AG10803 (cell line): ENCODE measurements at regions not wholly inside any gene's neighbourhood (a gene's known extent, or its start where the extent isn't known, plus 50 kb on each side); places are given as distances from the start of the nearest gene placed in this dataset.

Experiments used
- DNase-seq: peaks from one replicate; pipeline ENCODE4 v3.0.0; 2010; ENCODE audit warnings: low read depth
- H3K4me3 ChIP-seq: 2 replicates; pipeline ENCODE4 v1.5.1; 2011; ENCODE audit warnings: mild to moderate bottlenecking, low read length, control low read depth
- TF ChIP-seq, protein P1 (sequence below): conservative IDR thresholded peaks from 2 replicates; pipeline ENCODE4 v1.5.1; 2011; ENCODE audit warnings: mild to moderate bottlenecking, low read length, control low read depth, inconsistent platforms

DNA sequence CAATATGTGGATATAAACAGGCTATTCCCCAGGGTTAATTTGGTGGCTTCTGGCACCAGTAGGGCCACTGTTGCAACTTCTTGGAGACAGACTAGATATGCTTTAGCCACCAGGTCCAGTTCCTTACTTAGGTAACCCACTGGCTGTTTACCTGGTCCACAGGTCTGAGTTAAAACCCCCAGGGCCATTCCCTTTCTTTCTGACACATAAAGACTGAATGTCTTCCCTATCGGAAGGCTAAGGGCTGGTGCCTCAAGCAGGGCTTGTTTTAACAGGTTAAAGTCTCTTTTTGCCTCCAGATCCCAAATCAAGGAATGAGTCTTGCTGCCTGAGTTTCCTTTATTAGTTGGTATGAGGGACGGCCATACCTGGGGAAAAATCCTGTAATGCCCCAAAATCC lies 1052.7 kb upstream of the CNTN5 start:
- no peak overlapping the region for H3K4me3 ChIP-seq
- DNase-seq = no peak
- TF ChIP-seq, protein P1, sequence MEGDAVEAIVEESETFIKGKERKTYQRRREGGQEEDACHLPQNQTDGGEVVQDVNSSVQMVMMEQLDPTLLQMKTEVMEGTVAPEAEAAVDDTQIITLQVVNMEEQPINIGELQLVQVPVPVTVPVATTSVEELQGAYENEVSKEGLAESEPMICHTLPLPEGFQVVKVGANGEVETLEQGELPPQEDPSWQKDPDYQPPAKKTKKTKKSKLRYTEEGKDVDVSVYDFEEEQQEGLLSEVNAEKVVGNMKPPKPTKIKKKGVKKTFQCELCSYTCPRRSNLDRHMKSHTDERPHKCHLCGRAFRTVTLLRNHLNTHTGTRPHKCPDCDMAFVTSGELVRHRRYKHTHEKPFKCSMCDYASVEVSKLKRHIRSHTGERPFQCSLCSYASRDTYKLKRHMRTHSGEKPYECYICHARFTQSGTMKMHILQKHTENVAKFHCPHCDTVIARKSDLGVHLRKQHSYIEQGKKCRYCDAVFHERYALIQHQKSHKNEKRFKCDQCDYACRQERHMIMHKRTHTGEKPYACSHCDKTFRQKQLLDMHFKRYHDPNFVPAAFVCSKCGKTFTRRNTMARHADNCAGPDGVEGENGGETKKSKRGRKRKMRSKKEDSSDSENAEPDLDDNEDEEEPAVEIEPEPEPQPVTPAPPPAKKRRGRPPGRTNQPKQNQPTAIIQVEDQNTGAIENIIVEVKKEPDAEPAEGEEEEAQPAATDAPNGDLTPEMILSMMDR = no peak

DNA sequence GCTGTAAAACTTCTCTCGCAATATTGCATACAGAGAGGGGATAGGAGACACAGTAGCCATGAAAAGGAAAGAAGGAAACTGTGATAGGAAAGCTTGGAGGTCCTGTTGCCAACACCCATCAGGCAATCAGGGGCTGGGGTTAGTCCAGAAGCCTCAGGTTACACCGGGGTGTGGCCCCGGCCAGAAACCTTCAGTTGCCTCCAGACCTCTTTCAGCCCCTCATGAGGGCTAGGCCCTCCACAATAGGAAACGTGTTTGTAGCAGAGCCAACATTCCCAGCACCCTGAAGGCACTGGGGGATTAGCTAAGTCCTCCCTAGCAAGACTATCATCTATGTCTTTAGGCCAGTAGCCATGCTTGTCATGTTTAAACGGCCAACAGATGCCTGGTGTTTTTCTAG lies 1048.0 kb upstream of the CNTN5 start:
- TF ChIP-seq, protein P1 = no peak
- DNase-seq = no peak
- H3K4me3 ChIP-seq = no peak overlapping the region

DNA sequence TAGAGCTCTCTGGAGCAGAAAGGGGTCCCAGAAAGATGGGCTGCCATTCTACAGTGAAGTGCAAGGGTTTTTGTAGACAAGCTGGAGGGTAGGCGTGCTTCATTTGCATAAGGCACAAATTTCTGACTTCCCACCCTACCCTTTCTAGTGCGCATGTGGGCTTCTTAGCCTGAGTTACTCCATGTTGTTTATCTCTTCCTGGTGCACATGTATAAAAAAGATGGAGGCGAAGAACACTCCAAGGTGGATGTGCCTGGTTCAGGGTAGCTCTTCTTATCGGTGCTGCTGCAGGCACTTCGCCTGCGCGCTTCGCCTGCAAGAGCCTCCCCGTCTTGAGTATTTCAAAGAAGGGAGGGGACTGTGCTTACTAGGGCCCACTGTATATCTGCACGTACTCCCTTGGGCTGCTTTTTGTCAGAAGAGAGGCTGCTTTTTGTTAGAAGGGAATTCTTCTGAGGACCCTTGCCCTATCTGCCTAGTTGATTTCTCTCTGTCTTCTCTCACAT lies 1047.3 kb upstream of the CNTN5 start:
- no peak overlapping the region for H3K4me3 ChIP-seq
- DNase-seq = no peak
- TF ChIP-seq, protein P1 = no peak

DNA sequence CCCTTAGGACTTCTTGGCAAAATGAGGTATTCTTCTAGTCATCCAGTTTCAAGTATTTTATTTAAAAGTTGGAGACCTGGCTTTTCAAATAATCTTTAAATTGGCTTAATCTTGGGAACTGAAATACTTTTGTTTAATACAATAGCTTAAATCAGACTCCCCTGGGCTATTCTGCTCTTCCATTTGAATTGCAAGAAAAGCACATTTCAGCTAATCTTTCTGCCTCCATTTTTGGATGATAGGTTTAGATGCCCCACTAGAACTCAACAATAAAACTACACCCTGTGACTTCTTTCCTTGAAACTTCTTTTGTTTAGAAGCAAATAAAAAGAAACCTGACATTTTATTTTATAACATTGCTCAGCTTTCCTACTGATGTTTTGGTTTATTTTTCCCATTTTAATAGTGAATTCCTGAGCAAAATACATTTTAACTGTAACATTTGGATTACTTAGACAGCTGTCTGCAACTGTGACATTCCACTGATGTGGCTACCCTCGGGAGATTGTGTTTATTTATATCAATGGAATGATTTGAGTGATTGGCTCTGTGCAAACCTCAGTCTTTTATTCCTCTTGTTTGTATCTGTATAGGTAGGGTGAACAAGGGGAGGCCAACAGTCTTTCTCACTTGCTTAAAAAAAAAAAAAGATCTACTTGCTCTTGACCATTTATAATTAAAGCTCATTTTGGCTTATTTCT lies 1045.8 kb upstream of the CNTN5 start:
- no peak overlapping the region for H3K4me3 ChIP-seq
- TF ChIP-seq, protein P1 = no peak
- DNase-seq = no peak

DNA sequence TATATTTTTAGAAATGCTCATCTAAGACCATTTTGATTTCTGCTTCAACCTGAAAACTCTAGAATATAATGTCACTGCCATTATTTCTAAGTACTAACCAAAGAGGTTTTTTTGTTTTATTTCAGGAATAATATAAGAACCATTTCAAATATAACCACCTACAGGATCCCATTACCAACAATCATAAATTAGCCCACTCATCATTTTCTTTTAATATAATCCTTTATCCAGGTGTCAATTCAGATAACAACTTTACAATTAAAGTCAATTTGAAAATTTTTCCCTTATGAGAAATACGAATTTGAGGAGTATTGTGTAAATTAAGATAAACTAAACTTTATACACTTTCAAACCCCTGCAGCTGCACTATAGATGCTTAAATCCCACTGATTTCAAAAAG lies 1043.0 kb upstream of the CNTN5 start:
- H3K4me3 ChIP-seq = no peak overlapping the region
- no peak for DNase-seq
- TF ChIP-seq, protein P1 = no peak

DNA sequence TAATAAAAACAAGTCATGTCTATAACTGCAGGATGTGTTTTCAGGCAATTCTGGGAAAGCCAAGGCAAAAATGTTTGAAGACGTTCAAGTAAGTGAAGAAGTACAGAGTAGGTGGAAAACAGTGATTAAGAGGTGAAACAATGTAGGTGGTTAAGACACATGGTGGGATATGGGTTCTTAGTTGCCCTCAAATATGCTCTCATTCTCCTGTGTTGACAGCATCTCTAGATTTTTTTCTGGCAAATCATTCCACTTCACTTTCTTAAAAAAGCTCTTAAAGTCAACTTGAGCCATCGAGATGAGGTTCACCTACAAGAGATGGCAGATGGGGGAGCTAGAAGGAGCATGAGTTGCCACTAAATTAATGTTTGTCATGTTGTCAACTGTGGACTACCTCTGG lies 1041.0 kb upstream of the CNTN5 start:
- peak; percentile 52 for DNase-seq
- no peak overlapping the region for H3K4me3 ChIP-seq
- TF ChIP-seq, protein P1 = no peak

DNA sequence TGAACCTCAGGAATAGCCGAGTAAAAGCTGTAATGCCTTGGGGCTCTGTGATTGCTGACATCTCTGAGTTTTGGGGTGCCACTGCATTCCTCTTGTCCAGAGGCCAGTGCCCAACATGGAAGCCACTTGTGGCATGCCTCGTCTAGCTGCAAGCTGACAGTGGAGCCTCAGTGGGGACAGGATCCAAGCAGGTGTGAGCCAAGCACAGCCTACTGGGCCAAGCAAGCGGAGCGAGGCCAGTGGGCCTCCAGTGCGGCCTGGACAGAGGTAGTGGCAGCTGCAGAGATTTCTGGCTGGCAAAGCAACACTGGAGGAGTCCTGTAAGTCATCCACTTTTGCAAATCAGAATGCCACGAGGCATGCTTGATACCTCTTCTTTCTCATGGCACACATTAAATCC lies 1038.2 kb upstream of the CNTN5 start:
- no peak for DNase-seq
- TF ChIP-seq, protein P1 = no peak
- H3K4me3 ChIP-seq = no peak overlapping the region
